VCaP (cell line): ENCODE measurements at regions not wholly inside any gene's neighbourhood (a gene's known extent, or its start where the extent isn't known, plus 50 kb on each side); places are given as distances from the start of the nearest gene placed in this dataset.
A peak's percentile ranks its signal among the peaks of the same experiment; 100 is the strongest.

Experiments
- H3K27ac ChIP-seq: fragments of 450-650 bp; 2 replicates; pipeline ENCODE4 v1.5.1; 2017
- CTCF ChIP-seq: fragments of 450-650 bp; conservative IDR thresholded peaks from 2 replicates; pipeline ENCODE4 v1.5.1; 2017; ENCODE audit warnings: mild to moderate bottlenecking, moderate library complexity

GRCh38 chr9:106757514-106757913 is 105.5 kb upstream of the ZNF462 start:
- no peak for TF ChIP-seq CTCF
- no peak overlapping the region for H3K27ac ChIP-seq

GRCh38 chr9:106758911-106759310 is 104.1 kb upstream of the ZNF462 start:
- no peak for TF ChIP-seq CTCF
- H3K27ac ChIP-seq: no peak overlapping the region

- H3K27ac ChIP-seq: peak overlapping the region; percentile 31
- TF ChIP-seq CTCF: no peak
These were observed 101.5 kb upstream of the ZNF462 start for GRCh38 chr9:106761493-106761892.

- no peak for TF ChIP-seq CTCF
These were observed 96.3 kb upstream of the ZNF462 start for GRCh38 chr9:106766616-106767015.

GRCh38 chr9:106769331-106769730 is 93.6 kb upstream of the ZNF462 start:
- TF ChIP-seq CTCF: no peak
- peak overlapping the region; percentile 6; the same call in 1 of the 2 replicates for H3K27ac ChIP-seq

More at GRCh38 chr9:106766616-106767015, 96.3 kb upstream of the ZNF462 start:
- H3K27ac ChIP-seq: no peak overlapping the region

GRCh38 chr9:106771608-106772007 is 91.4 kb upstream of the ZNF462 start:
- no peak for TF ChIP-seq CTCF
- H3K27ac ChIP-seq: peak overlapping the region; percentile 5; the same call in 1 of the 2 replicates

GRCh38 chr9:106772523-106773290 is 90.3 kb upstream of the ZNF462 start:
- no peak for TF ChIP-seq CTCF
- no peak overlapping the region for H3K27ac ChIP-seq
